ENCODE measurements at regions not wholly inside any gene's neighbourhood (a gene's known extent, or its start where the extent isn't known, plus 50 kb on each side); places are given as distances from the start of the nearest gene placed in this dataset.

DNA sequence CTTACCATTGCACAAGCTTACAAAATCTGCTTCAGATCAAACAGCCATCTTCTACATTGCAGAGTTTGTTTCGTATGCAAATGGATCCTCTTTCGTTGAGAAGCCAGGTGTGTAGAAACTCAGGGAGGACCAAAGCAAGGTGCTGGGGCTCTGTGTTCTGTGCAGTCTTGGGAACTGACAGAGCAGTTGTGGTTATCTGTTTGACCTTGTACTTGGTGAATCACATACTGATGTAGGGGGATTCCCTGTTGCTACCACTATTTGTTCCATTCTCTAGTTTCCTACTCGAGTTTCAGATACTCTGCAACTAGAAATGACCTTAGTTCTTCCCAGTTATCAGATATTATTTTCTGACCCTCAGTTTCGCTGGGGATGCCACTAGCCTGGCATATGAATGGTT, 95.2 kb upstream of the CLDN10 start:
- Histone ChIP-seq H3K27me3 (ENCODE audit: control insufficient read depth, insufficient read depth, low read length) (no peaks in the 10 kb centered on the region), H3K36me3 (ENCODE audit: control insufficient read depth, insufficient read depth, low read length) (no peaks in the 10 kb centered on the region), H3K9ac (ENCODE audit: low read length) (no peak overlapping the region), H3K4me3 (ENCODE audit: low read length) (no peak overlapping the region), H3K9me3 (ENCODE audit: control insufficient read depth, low read length) (peaks cover 4% of the 10 kb centered on the region), H3K4me1 (ENCODE audit: control insufficient read depth, insufficient read depth, low read length) (no peaks in the 10 kb centered on the region)

DNA sequence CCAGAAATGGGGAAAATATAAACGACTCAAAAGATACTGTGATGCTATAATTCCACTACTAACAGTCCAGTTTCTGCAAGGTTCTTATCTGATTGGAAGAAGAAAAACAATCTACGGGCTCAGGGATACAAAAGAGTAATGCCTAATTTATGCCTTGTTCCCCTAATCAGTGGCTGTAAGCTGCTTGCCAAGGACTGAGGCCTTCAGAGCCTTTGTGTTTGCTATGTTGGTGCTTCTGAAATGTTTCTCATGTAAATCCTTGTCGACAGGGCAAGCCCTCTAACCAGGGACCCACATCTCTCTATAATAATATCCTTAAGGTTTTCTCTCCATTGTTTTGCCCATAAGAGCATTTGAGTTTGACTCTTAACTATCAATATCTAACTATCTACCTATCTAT, 89.7 kb upstream of the CLDN10 start:
- Histone ChIP-seq H3K4me1 (ENCODE audit: control insufficient read depth, insufficient read depth, low read length) (no peaks in the 10 kb centered on the region), H3K4me3 (ENCODE audit: low read length) (no peak overlapping the region), H3K9me3 (ENCODE audit: control insufficient read depth, low read length) (peaks cover 4% of the 10 kb centered on the region), H3K9ac (ENCODE audit: low read length) (no peak overlapping the region), H3K27me3 (ENCODE audit: control insufficient read depth, insufficient read depth, low read length) (no peaks in the 10 kb centered on the region), H3K36me3 (ENCODE audit: control insufficient read depth, insufficient read depth, low read length) (no peaks in the 10 kb centered on the region)

DNA sequence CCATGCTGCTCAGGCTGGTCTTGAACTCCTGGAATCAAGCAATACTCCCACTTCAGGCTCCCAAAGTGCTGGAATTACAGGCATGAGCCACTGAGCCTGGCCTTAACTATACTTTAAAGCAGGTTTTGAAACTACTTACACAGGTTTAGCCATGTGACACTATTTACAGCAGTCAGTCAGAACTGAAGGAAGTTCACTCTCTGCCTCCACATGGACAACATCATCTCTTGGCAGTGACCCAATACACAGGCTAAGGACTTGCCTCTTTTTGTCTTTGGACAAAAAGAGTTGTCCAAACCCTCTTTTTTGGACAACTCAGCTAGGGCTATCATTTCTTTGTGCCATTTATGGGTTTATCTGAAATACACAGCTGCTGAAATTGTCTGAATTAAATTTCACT, 89.0 kb upstream of the CLDN10 start:
- Histone ChIP-seq H3K4me1 (ENCODE audit: control insufficient read depth, insufficient read depth, low read length) (no peaks in the 10 kb centered on the region), H3K27me3 (ENCODE audit: control insufficient read depth, insufficient read depth, low read length) (no peaks in the 10 kb centered on the region), H3K9ac (ENCODE audit: low read length) (no peak overlapping the region), H3K9me3 (ENCODE audit: control insufficient read depth, low read length) (peaks cover 4% of the 10 kb centered on the region), H3K36me3 (ENCODE audit: control insufficient read depth, insufficient read depth, low read length) (no peaks in the 10 kb centered on the region), H3K4me3 (ENCODE audit: low read length) (no peak overlapping the region)

DNA sequence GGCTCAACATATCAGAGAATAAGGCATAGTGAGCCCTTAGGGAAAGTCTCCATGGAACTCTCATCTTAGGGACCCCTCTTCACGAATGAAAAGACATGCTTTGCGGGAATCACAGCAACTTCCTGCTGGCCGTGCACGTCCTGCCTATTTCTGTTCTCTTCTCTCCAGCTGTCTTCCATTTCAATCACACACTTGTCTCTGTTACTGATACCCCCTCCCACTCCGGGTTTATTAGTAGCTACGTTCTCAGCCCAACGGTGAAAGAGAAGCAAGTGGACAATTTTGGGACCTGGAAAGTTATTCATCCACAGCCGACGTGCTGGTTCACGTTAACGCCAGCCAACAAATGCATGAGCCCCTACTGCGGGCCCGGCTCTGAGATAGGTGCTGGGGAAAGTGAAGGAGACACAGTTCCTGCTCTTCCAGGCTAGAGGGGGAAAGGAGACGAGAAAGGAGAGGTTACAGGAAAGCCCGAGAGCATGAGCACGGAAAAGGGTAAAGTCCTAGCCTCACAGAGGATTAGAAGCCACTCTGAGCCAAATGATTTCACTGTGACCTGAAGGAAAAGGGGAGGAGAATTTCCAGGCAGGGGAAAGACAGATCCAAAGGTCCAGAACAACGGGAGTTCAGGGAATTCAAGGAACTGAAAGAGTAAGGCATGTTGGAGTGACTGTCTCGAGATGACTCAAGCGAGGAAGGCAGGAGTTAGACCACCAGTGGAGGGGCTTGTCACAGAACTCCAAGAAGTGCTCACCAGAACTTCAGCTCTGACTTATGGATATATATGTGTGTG, 81.8 kb upstream of the CLDN10 start:
- H3K9me3 ChIP-seq (ENCODE audit: control insufficient read depth, low read length) = no peaks in the 10 kb centered on the region
- no peak overlapping the region for H3K4me3 ChIP-seq (ENCODE audit: low read length)
- no peaks in the 10 kb centered on the region for H3K4me1 ChIP-seq (ENCODE audit: control insufficient read depth, insufficient read depth, low read length)
- H3K36me3 ChIP-seq (ENCODE audit: control insufficient read depth, insufficient read depth, low read length) = no peaks in the 10 kb centered on the region
- no peaks in the 10 kb centered on the region for H3K27me3 ChIP-seq (ENCODE audit: control insufficient read depth, insufficient read depth, low read length)
- no peak overlapping the region for H3K9ac ChIP-seq (ENCODE audit: low read length)

DNA sequence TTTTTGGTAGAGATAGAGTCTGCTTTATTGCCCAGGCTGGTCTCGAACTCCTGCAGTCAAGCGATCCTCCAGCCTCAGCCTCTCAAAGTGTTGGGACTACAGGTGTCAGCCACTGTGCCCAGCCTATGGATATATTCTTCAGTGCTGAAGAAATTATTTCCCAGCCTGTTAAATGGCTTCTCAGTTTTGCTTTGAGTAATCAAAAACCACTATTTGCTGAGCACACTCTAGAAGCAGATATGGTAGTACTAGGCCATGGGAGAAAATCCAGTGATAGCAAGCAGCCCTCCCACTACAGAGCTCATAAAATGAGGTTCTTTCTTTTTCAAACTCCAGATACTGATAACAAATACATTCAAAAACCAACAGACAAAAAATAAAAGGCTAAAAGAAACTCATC, 80.6 kb upstream of the CLDN10 start:
- Histone ChIP-seq H3K4me1 (ENCODE audit: control insufficient read depth, insufficient read depth, low read length) (no peaks in the 10 kb centered on the region), H3K36me3 (ENCODE audit: control insufficient read depth, insufficient read depth, low read length) (no peaks in the 10 kb centered on the region), H3K27me3 (ENCODE audit: control insufficient read depth, insufficient read depth, low read length) (no peaks in the 10 kb centered on the region)

DNA sequence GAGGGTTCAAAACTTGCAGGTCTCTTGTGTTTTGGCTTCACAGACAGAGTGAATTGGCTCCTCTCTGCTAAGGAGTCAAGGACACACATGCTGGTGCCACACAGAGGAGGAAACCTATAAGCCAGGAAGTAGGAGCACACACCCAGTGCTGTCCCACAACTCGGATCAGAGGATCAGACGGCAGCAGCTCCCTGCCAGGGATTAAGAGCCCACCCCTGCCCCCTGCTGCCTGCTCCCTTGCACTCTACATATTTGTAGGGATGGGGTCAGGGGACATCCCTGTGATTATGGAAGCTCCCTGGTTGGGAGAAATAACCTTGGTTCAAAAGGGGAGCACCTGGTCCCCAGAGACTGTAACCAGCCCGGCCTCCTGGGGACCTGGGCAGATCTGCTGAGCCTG, 77.5 kb upstream of the CLDN10 start:
- H3K9ac ChIP-seq (ENCODE audit: low read length) = no peak overlapping the region
- no peak overlapping the region for H3K4me3 ChIP-seq (ENCODE audit: low read length)
- no peaks in the 10 kb centered on the region for H3K9me3 ChIP-seq (ENCODE audit: control insufficient read depth, low read length)
- peaks cover 4% of the 10 kb centered on the region for H3K4me1 ChIP-seq (ENCODE audit: control insufficient read depth, insufficient read depth, low read length)
- no peaks in the 10 kb centered on the region for H3K36me3 ChIP-seq (ENCODE audit: control insufficient read depth, insufficient read depth, low read length)
- no peaks in the 10 kb centered on the region for H3K27me3 ChIP-seq (ENCODE audit: control insufficient read depth, insufficient read depth, low read length)

More for the DNA sequence above, 80.6 kb upstream of the CLDN10 start:
- Histone ChIP-seq H3K9ac (ENCODE audit: low read length) (no peak overlapping the region), H3K4me3 (ENCODE audit: low read length) (no peak overlapping the region), H3K9me3 (ENCODE audit: control insufficient read depth, low read length) (no peaks in the 10 kb centered on the region)

DNA sequence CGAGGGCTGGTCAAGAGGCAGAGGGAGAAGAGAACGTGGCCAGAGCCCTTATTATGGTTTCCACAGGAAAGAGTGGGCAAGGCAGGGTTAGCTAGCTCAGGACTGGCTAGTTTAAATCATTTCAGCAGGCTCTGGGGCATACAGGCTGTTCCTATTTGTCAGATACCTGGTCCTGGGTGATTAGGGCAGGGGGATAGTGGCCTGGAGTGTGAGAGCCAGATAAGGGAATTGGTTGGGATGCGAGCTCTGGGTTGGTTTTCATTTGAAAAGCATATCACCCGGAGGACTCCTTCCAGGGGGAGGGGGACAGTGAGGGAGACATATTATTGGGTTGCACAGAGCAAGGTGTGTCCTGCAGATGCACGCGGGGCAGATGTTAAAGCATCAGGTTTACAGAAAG, 75.3 kb upstream of the CLDN10 start:
- H3K9me3 ChIP-seq (ENCODE audit: control insufficient read depth, low read length) = no peaks in the 10 kb centered on the region
- H3K4me3 ChIP-seq (ENCODE audit: low read length) = no peak overlapping the region
- H3K36me3 ChIP-seq (ENCODE audit: control insufficient read depth, insufficient read depth, low read length) = no peaks in the 10 kb centered on the region

DNA sequence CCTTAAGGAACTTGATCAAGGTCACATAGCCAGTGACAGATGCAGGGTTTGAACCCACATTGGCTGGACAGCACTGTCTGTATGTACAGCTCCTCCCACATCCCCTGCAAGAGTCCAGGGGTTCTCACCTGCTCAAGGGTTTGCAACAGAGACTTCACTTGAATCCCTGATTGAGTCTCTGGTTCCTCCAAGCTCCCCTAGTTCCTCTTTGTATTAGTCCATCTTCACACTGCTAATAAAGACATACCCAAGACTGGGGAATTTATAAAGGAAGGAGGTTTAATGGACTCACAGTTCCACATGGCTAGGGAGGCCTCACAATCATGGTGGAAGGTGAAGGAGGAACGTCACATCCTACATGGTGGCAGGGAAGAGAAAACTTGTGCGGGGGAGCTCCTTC, 72.8 kb upstream of the CLDN10 start:
- H3K9ac ChIP-seq (ENCODE audit: low read length) = no peak overlapping the region

More for the DNA sequence above, 75.3 kb upstream of the CLDN10 start:
- Histone ChIP-seq H3K4me1 (ENCODE audit: control insufficient read depth, insufficient read depth, low read length) (peaks cover 4% of the 10 kb centered on the region), H3K9ac (ENCODE audit: low read length) (no peak overlapping the region), H3K27me3 (ENCODE audit: control insufficient read depth, insufficient read depth, low read length) (no peaks in the 10 kb centered on the region)

DNA sequence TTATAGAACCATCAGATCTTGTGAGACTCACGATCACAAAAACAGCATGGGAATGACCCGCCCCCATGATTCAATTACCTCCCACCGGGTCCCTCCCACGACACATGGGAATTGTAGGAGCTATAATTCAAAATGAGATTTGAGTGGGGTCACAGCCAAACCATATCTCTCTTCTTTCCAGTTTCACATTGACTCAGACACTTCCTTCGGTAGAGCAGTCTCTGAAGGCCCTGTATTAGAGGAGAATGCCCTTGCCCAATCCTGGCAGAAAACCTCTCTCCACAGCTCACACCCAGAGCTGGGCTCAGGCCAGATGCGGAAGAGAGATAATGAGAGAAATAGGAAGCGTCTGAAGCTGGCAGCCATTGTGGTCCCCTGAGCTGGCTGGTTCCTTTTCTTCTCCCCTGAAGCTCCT, 72.4 kb upstream of the CLDN10 start:
- no peaks in the 10 kb centered on the region for H3K36me3 ChIP-seq (ENCODE audit: control insufficient read depth, insufficient read depth, low read length)
- H3K4me1 ChIP-seq (ENCODE audit: control insufficient read depth, insufficient read depth, low read length) = peaks cover 6% of the 10 kb centered on the region
- H3K9ac ChIP-seq (ENCODE audit: low read length) = no peak overlapping the region
- no peaks in the 10 kb centered on the region for H3K9me3 ChIP-seq (ENCODE audit: control insufficient read depth, low read length)
- no peaks in the 10 kb centered on the region for H3K27me3 ChIP-seq (ENCODE audit: control insufficient read depth, insufficient read depth, low read length)
- H3K4me3 ChIP-seq (ENCODE audit: low read length) = no peak overlapping the region

More for the DNA sequence above, 72.8 kb upstream of the CLDN10 start:
- H3K4me1 ChIP-seq (ENCODE audit: control insufficient read depth, insufficient read depth, low read length) = peaks cover 4% of the 10 kb centered on the region
- H3K36me3 ChIP-seq (ENCODE audit: control insufficient read depth, insufficient read depth, low read length) = no peaks in the 10 kb centered on the region
- H3K9me3 ChIP-seq (ENCODE audit: control insufficient read depth, low read length) = no peaks in the 10 kb centered on the region
- H3K27me3 ChIP-seq (ENCODE audit: control insufficient read depth, insufficient read depth, low read length) = no peaks in the 10 kb centered on the region
- H3K4me3 ChIP-seq (ENCODE audit: low read length) = no peak overlapping the region

DNA sequence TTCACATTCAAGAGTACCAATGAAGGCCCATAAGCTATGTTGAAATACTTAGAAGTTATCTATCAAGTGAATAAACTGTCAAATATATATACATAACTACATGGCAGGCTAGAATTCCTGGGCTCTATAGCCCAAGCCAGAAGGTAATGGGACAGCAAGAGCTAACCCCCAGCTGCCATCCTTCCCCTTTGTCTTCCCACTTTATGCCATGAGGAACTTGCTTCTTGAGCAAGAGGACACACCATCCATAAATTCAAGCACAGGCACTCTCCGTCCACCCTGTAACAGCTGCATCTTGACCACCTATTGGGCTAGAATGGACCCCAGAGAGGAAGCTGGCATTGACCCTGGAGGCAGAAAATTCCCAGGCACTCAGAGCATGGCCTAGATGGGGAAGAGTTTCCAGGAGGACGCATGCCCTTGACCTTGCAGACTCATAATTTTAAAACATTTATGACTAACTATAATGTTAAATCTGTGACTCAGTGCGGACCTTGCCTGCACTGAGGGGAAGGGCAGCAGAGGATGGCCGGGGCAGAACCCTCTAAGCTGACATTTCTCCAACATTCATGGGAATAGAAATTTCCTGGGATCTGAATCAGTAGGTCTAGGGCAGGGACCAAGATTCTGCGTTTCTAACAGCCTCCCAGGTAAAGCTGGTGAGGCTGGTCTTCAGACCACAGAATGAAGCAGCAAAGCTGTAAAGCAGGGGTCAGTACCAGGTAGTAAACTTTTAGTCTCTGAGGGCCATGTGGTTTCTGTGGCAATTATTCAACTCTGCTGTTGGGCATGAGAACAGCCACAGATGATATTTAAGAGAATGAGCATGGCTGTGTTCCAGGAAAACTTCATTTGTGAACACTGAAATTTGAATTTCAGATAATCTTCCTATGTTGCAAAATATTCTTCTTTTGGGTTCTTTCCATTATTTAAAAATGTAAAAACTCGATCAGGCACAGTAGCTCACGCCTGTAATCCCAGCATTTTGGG, 71.4 kb upstream of the CLDN10 start:
- Histone ChIP-seq H3K27me3 (ENCODE audit: control insufficient read depth, insufficient read depth, low read length) (no peaks in the 10 kb centered on the region), H3K9ac (ENCODE audit: low read length) (no peak overlapping the region), H3K4me1 (ENCODE audit: control insufficient read depth, insufficient read depth, low read length) (peaks cover 10% of the 10 kb centered on the region), H3K9me3 (ENCODE audit: control insufficient read depth, low read length) (no peaks in the 10 kb centered on the region), H3K4me3 (ENCODE audit: low read length) (no peak overlapping the region), H3K36me3 (ENCODE audit: control insufficient read depth, insufficient read depth, low read length) (no peaks in the 10 kb centered on the region)

DNA sequence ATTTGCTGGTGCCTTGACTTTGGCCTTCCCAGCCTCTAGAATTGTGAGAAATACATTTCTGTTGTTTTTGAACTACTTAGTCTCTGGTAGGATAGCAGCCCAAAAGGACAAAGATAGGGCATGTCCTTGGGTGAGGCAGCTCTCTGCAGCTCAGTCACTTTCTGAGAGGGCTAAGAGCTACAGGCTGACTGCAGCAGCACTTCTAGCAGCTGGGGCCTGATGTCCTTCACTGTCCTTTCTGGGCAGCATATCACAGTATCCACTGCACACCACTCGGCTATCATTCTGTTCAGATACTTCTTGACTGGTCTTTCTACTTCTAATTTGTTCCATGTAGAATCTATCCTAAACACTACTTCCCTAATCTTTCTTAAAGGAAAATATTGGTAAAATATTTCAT, 68.5 kb upstream of the CLDN10 start:
- H3K9ac ChIP-seq (ENCODE audit: low read length) = no peak overlapping the region

DNA sequence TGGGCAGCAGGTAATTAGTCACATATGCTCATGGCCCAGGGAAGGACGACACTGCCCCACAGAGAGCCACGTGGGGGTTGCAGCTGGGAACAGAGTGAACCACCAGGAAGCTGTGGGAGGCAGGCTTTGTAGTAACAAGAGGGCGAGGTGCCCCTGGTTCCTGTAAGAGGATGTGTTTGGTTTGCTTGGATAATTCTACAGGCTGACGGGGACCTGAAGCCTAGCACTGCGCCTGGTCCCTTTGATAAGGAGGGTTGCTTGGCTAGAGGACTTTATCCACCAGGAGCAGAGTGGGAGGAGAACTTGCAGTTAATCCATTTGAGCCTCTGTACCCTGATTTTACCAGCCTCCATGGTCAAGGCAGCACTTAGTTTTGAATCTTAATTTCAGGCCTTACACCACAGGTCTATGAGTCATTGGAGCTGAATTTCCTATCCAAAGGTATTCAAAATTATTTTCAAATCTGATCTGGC, 67.4 kb upstream of the CLDN10 start:
- no peaks in the 10 kb centered on the region for H3K27me3 ChIP-seq (ENCODE audit: control insufficient read depth, insufficient read depth, low read length)
- no peak overlapping the region for H3K4me3 ChIP-seq (ENCODE audit: low read length)
- H3K4me1 ChIP-seq (ENCODE audit: control insufficient read depth, insufficient read depth, low read length) = peaks cover 6% of the 10 kb centered on the region
- no peak overlapping the region for H3K9ac ChIP-seq (ENCODE audit: low read length)
- H3K36me3 ChIP-seq (ENCODE audit: control insufficient read depth, insufficient read depth, low read length) = no peaks in the 10 kb centered on the region
- H3K9me3 ChIP-seq (ENCODE audit: control insufficient read depth, low read length) = no peaks in the 10 kb centered on the region

More for the DNA sequence above, 68.5 kb upstream of the CLDN10 start:
- no peaks in the 10 kb centered on the region for H3K27me3 ChIP-seq (ENCODE audit: control insufficient read depth, insufficient read depth, low read length)
- no peaks in the 10 kb centered on the region for H3K9me3 ChIP-seq (ENCODE audit: control insufficient read depth, low read length)
- no peak overlapping the region for H3K4me3 ChIP-seq (ENCODE audit: low read length)
- H3K4me1 ChIP-seq (ENCODE audit: control insufficient read depth, insufficient read depth, low read length) = peaks cover 6% of the 10 kb centered on the region
- H3K36me3 ChIP-seq (ENCODE audit: control insufficient read depth, insufficient read depth, low read length) = no peaks in the 10 kb centered on the region
